GM12874 (cell line): ENCODE measurements at regions not wholly inside any gene's neighbourhood (a gene's known extent, or its start where the extent isn't known, plus 50 kb on each side); places are given as distances from the start of the nearest gene placed in this dataset.

Source experiments
- TF ChIP-seq, protein P1 (sequence below): IDR thresholded peaks from 2 replicates; pipeline ENCODE4 v1.5.1; 2011; ENCODE audit warnings: low read depth, mild to moderate bottlenecking, control low read depth, low read length, moderate library complexity; ENCODE audit not compliant: insufficient read depth

- TF ChIP-seq, protein P1, sequence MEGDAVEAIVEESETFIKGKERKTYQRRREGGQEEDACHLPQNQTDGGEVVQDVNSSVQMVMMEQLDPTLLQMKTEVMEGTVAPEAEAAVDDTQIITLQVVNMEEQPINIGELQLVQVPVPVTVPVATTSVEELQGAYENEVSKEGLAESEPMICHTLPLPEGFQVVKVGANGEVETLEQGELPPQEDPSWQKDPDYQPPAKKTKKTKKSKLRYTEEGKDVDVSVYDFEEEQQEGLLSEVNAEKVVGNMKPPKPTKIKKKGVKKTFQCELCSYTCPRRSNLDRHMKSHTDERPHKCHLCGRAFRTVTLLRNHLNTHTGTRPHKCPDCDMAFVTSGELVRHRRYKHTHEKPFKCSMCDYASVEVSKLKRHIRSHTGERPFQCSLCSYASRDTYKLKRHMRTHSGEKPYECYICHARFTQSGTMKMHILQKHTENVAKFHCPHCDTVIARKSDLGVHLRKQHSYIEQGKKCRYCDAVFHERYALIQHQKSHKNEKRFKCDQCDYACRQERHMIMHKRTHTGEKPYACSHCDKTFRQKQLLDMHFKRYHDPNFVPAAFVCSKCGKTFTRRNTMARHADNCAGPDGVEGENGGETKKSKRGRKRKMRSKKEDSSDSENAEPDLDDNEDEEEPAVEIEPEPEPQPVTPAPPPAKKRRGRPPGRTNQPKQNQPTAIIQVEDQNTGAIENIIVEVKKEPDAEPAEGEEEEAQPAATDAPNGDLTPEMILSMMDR: no peak
These were observed 93.6 kb upstream of the PITX1 start for GRCh38 chr5:135127439-135128240.

DNA sequence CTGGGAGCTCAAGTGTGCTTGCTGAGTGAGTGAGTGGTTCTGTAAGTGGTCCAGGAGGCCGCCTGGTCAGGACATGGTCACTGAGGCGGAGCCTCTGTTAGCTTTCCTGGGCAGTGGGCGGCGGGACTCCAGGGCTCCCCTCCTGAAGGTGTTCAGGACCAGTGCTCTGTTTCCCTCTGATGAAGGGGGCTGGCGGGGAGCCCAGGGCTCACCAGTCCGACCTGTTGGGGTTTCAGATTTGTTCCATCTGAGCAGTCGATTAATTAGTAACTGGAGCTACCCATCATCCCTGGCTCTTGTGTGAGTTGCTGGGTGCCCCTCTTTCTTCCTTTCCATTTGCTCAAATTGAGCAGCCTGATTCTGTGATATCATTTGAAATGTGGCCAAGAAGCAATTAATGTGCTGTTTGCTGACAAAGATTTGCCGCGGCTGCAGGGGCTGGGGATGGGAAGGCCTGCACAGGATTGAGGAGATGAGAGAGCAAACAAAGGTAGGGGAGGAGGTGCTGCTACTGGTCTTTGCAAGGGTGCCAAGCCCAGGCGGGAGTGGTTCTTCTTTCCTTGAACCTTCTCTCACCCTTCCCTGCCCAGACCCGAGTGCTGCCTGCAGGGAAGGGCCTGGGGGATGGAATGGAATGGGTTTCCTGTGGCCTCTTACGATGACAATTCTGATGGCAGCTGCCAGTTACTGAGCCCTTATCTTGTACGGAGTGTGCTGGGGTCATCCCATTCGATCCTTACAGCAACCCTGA is 92.8 kb upstream of the PITX1 start:
- TF ChIP-seq, protein P1: no peak

DNA sequence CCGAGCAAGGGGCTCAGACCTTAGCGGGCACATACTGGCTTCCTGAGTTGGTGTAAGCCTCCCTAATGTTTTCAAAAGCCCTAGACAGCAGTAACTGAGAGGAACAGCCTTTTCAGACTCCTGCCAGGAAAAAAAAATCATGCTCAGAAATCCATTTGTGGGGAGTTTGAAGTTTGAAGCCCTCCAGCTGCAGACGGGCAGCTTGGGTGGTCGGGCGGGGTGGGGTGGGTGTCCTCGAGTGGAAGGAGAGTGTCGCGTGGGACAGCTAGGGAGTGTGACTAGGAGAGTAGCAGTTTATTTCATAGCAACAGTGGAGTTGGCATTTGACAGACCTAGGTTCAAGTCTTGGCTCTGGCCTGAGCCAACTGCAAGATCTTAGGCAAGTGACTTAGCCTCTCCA is 90.7 kb upstream of the PITX1 start:
- TF ChIP-seq, protein P1: no peak

GRCh38 chr5:135124128-135124527 is 90.1 kb upstream of the PITX1 start:
- TF ChIP-seq, protein P1: no peak

DNA sequence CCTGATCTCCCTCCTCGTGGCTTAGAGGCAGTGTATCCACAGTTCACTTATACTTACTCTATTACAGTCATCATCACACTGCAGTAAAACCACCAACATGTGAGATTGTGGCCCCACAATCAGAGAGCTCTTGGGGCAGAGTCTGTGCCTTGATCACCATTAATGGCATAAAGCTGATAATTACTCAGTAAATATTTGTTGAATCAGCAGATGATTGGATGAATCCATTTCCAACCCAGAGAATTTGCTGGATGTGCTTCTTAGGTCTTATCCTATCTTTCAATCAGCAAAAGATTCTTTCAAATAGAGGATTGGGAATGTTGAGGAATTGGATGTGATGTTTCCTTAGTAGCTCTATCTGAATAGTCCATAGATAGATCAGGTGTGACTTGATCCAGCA is 88.8 kb upstream of the PITX1 start:
- TF ChIP-seq, protein P1: no peak

GRCh38 chr5:135120951-135121350 is 86.9 kb upstream of the PITX1 start:
- TF ChIP-seq, protein P1: no peak

DNA sequence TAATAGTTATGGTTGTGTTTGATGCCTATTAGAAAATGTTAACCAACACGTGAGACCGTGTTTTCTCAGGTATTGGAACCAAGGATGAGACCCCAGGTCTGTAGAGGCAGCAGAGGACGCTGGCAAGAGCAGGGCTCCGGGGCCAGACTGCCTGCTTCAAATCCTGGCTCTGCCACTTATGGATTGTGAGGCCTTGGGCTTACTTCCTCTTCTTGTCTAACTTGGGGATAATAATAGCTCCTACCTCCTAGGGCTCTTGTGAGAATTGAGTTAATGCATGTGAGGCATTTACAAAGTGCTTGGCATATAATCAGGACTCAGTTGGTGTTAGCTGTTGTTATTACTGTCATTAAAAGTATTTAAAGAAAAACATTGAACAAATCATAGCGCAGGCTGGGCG is 85.5 kb upstream of the PITX1 start:
- TF ChIP-seq, protein P1: no peak
